GM12872 (cell line): ENCODE measurements at regions not wholly inside any gene's neighbourhood (a gene's known extent, or its start where the extent isn't known, plus 50 kb on each side); places are given as distances from the start of the nearest gene placed in this dataset.

Source experiments
- TF ChIP-seq, protein P1 (sequence below): IDR thresholded peaks from 3 replicates; pipeline ENCODE4 v1.5.1; 2011; ENCODE audit warnings: low read depth, mild to moderate bottlenecking, low read length, moderate library complexity; ENCODE audit not compliant: insufficient read depth

DNA sequence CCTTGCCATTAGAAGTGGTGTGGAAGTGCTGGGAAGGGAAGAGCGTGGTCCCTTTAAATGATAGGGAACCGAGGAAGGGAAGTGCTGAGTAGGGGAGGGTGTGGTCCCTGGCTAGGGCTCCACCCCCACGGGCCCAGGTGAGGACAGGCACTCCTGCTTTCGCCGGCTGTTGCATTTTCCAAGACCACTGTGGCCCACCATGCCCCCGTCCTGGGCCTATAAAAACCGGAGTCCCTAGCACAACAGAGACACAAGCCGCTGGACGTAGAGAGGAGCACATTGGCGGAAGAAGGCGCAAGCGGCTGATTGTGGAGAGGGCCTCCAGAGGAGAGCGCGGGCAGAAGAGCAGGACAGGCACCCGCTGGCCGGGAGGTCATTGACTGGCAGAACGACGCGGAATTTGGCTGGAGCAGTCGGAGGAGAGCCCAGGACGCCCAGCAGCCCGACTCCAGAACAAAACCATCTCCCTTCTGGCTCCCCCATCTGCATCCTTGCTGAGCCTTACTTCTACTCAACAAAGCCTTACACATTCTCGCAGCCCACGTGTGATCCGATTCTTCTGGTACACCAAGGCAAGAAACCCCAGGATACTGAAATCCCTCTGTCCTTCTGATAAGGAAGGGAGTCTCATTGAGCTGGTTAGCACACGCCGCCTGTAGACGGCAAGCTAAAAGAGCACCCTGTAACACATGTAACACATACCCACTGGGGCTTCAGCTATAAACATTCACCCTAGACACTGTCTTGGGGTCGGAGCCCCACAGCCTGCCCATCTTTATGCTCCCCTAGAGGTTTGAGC is 146.2 kb upstream of the LYZL1 start:
- TF ChIP-seq, protein P1, sequence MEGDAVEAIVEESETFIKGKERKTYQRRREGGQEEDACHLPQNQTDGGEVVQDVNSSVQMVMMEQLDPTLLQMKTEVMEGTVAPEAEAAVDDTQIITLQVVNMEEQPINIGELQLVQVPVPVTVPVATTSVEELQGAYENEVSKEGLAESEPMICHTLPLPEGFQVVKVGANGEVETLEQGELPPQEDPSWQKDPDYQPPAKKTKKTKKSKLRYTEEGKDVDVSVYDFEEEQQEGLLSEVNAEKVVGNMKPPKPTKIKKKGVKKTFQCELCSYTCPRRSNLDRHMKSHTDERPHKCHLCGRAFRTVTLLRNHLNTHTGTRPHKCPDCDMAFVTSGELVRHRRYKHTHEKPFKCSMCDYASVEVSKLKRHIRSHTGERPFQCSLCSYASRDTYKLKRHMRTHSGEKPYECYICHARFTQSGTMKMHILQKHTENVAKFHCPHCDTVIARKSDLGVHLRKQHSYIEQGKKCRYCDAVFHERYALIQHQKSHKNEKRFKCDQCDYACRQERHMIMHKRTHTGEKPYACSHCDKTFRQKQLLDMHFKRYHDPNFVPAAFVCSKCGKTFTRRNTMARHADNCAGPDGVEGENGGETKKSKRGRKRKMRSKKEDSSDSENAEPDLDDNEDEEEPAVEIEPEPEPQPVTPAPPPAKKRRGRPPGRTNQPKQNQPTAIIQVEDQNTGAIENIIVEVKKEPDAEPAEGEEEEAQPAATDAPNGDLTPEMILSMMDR: no peak

DNA sequence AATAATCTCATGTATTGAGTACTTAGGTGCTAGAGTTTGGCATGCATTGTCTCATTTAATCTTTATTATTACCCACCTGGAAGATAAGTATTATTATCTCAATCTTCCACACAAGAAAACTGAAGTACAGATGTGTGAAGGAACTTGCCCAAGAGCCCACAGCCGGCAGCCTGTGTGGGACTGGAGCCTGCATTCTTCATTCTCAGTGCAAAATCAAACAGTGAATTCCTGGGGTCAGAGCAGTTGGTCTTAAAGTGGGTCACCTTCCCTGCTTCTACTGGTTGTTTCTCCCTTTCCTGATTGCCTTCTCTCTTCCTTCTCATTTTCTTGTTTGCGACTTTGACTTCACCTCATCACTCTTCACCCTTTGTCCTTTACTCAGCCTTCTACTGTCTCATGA is 144.7 kb upstream of the LYZL1 start:
- TF ChIP-seq, protein P1: no peak

DNA sequence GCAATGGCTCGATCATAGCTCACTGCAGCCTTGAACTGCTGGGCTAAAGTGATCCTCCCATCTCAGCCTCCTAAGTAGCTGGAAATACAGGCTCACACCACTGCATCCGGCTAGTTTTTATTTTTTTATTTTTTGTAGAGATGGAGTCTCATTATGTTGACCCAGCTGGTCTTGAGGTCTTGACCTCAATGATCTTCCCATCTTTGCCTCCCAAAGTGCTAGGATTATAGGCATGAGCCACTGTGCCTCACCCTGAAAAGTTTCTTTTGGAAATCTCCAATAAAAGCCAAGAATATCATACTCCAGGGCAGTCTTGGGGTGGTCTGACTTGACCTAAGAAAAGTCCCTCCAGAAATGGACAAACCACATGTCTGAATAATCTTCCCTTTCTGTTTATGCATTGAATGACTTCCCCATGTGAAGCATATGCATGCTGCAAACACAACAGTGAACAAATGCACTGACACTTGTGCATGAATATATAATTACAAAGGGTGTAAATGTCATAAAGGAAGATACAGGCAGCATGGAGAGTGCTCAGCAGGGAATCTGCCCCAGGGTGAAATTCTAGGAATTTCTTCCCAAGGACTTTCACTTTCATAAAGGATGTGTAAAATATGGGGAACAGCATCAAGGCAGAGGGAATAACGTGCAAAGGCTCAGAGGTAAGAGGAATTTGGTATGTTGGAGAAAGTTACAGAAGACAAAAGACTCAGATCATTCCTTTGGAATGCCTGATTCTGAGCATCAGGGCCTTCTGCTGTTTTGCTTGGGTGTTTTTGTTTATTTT is 142.4 kb upstream of the LYZL1 start:
- TF ChIP-seq, protein P1: no peak

DNA sequence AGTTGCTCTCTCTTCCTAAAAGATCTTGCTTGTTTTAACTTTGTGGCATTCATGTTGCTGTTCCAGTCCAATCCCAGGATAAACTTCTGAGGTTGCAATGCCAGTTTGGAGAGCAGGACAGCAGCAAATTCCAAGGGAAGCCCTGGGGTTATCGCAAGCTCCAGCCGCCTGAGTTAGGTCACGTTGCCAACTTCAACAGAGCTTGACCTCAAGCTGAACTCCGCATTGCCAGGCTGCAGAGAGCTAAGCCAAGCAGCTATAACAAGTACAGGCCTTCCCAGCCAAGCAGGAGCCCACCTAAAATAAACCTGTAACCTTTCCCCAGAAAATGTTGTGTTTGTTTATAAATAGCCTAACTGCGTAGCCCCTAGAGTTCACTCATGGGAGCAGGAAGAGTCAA is 138.9 kb upstream of the LYZL1 start:
- TF ChIP-seq, protein P1: no peak

DNA sequence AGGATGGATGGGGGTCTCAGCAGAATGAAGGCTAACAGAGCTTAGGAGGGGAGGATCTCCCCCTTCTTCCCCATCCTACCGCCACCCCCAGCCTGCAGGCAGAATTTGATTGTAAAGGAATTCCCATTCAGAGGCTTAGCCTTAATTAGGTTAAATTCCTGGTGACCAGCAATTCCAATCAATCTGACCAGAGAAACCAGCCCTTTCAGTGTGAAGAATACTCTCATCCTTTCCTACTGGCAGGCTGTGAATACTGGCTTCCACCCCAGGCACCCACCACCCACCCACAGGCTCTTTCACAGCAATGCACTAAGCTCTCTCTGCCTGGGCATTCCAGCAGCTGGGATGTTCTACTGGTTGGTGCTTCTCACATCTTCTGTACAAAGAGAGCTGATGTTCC is 137.9 kb upstream of the LYZL1 start:
- TF ChIP-seq, protein P1: no peak

DNA sequence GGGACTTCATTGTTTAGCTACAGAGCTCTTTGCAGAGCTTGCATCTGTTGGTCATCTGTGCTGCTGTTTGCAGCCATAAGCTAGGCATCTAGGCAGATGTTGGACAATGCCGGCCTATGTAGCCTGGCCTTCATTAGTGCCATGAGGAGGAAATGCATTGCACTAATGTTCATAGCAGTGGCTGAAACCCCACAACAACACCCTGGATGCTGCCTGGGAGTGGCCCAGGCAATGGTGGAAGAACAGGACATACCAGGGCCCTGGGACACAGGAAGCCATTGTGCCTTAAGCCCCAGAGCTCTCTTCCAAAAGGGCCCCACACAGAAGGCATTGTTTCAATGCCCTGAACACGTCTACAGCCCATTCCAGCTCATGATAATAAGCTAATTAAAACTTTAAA is 131.5 kb upstream of the LYZL1 start:
- TF ChIP-seq, protein P1: no peak

DNA sequence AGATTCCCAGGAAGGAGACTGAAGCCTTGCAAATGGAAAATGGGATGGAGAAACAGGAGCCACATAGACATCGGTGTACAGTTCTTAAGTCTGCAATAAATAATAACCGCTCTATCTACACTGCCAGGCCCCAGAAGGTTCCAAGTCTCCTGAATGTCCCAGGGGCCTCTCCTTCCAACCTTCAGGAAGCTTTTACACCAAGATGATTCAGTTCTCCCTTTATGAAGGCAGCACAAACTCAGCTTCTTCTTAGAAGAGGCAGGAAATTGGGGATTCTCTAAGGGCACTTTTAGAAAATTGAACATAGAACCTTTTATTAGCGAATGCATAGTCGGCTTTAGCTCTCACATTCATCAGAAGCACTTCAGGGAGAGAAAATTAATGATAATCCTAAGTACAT is 130.8 kb upstream of the LYZL1 start:
- TF ChIP-seq, protein P1: no peak
